SK-N-SH (cell line): ENCODE measurements at regions not wholly inside any gene's neighbourhood (a gene's known extent, or its start where the extent isn't known, plus 50 kb on each side); places are given as distances from the start of the nearest gene placed in this dataset.
A peak's percentile ranks its signal among the peaks of the same experiment; 100 is the strongest.

ENCODE experiments used
- CTCF ChIA-PET: fragments of 300-600, 350-600 bp; formaldehyde crosslinking; extraction: SDS; loops from one replicate; lab custom pipeline; 2021; lab: Yijun Ruan, JAX
- POLR2A ChIA-PET: fragments of 350-600 bp; sonication (Branson Sonifier 250); formaldehyde crosslinking; extraction: SDS; loops from one replicate; lab custom pipeline; 2020; ENCODE audit warnings: antibody characterized with exemption, inconsistent platforms; lab: Yijun Ruan, JAX
- DNase-seq: peaks from one replicate; pipeline ENCODE4 v3.0.0; 2012
- H2AFZ ChIP-seq: fragments of 200-600 bp; sonication (generic); 2 replicates; pipeline ENCODE4 v1.8.1; 2016; ENCODE audit warnings: antibody characterized with exemption, mild to moderate bottlenecking, low read depth
- H3F3A ChIP-seq: fragments of 200-600 bp; sonication (generic); replicated peaks from 2 replicates; pipeline ENCODE3; 2016; ENCODE audit warnings: antibody characterized with exemption, mild to moderate bottlenecking; ENCODE audit not compliant: insufficient read depth
- H3K27ac ChIP-seq, 2 experiments: fragments of 200-500 bp in 1 of 2; fragments of 200-600 bp in 1 of 2; sonication (Bioruptor generic) in 1 of 2; sonication (generic), shearing (Covaris generic) in 1 of 2; 2 replicates each; pipeline versions ENCODE4 v1.5.1 to v1.6.1; 2014 to 2016; ENCODE audit warnings: low read depth in 2 of 2, inconsistent platforms in 1 of 2, low read length in 1 of 2, mild to moderate bottlenecking in 1 of 2, mixed read lengths in 1 of 2
- H3K27me3 ChIP-seq: fragments of 200-600 bp; sonication (generic), shearing (Covaris generic); 2 replicates; pipeline ENCODE4 v1.6.1; 2016; ENCODE audit warnings: mixed run types; ENCODE audit not compliant: insufficient read depth
- H3K36me3 ChIP-seq, 2 experiments: fragments of 200-500 bp in 1 of 2; fragments of 200-600 bp in 1 of 2; sonication (Bioruptor generic) in 1 of 2; sonication (generic) in 1 of 2; replicated peaks in 1 of 2; 2 replicates each; pipeline versions ENCODE3 to v1.5.1; 2014 to 2016; ENCODE audit warnings: low read length in 1 of 2, mild to moderate bottlenecking in 1 of 2; ENCODE audit not compliant: insufficient read depth in 2 of 2, control insufficient read depth in 1 of 2
- H3K4me1 ChIP-seq, 2 experiments: fragments of 200-500 bp in 1 of 2; fragments of 200-600 bp in 1 of 2; sonication (Bioruptor generic) in 1 of 2; sonication (generic), shearing (Covaris generic) in 1 of 2; 2 replicates each; pipeline versions ENCODE4 v1.5.1 to v1.6.1; 2014 to 2016; ENCODE audit warnings: low read depth in 1 of 2, low read length in 1 of 2, mixed run types in 1 of 2; ENCODE audit not compliant: insufficient read depth in 2 of 2, control insufficient read depth in 1 of 2
- H3K4me2 ChIP-seq: fragments of 200-600 bp; sonication (generic), shearing (Covaris generic); 2 replicates; pipeline ENCODE4 v1.6.1; 2017; ENCODE audit warnings: mixed run types
- H3K4me3 ChIP-seq, 2 experiments: fragments of 200-500 bp in 1 of 2; fragments of 200-600 bp in 1 of 2; sonication (Bioruptor generic) in 1 of 2; sonication (generic), shearing (Covaris generic) in 1 of 2; 2 replicates each; pipeline versions ENCODE4 v1.5.1 to v1.8.1; 2014 to 2016; ENCODE audit warnings: low read depth in 2 of 2, inconsistent platforms in 1 of 2, low read length in 1 of 2, mild to moderate bottlenecking in 1 of 2, mixed read lengths in 1 of 2, moderate library complexity in 1 of 2
- H3K79me2 ChIP-seq: fragments of 200-600 bp; sonication (generic); 2 replicates; pipeline ENCODE4 v1.8.1; 2017; ENCODE audit warnings: mild to moderate bottlenecking; ENCODE audit not compliant: insufficient read depth
- H3K9ac ChIP-seq: fragments of 200-600 bp; sonication (generic); 2 replicates; pipeline ENCODE4 v1.6.1; 2017; ENCODE audit warnings: mixed run types
- H3K9me2 ChIP-seq: fragments of 200-600 bp; sonication (generic); 2 replicates; pipeline ENCODE4 v1.6.1; 2017; ENCODE audit warnings: mixed run types
- H3K9me3 ChIP-seq: fragments of 200-600 bp; sonication (generic); 2 replicates; pipeline ENCODE4 v1.6.1; 2017; ENCODE audit warnings: mixed run types, mild to moderate bottlenecking, moderate library complexity
- H4K20me1 ChIP-seq: fragments of 200-600 bp; sonication (generic); 2 replicates; pipeline ENCODE4 v1.6.1; 2017; ENCODE audit warnings: mild to moderate bottlenecking, mixed run types; ENCODE audit not compliant: insufficient read depth
- ELF1 ChIP-seq: IDR thresholded peaks from 2 replicates; pipeline ENCODE4 v1.4.0; 2012
- FOXJ3 ChIP-seq: sonication (generic); formaldehyde crosslinking; IDR thresholded peaks from 2 replicates; pipeline ENCODE4 v1.5.1; 2020; ENCODE audit warnings: mild to moderate bottlenecking, missing genetic modification reagents
- GATA2 ChIP-seq: sonication (generic); formaldehyde crosslinking; IDR thresholded peaks from 2 replicates; pipeline ENCODE4 v1.5.0; 2020; ENCODE audit warnings: mild to moderate bottlenecking, missing genetic modification reagents
- NFIC ChIP-seq: IDR thresholded peaks from 2 replicates; pipeline ENCODE4 v1.4.0; 2012; ENCODE audit warnings: borderline replicate concordance
- RAD21 ChIP-seq: IDR thresholded peaks from 2 replicates; pipeline ENCODE4 v1.6.1; 2012; ENCODE audit warnings: mild to moderate bottlenecking, low read length
- RCOR1 ChIP-seq: fragments of 150-350 bp; IDR thresholded peaks from 2 replicates; pipeline ENCODE4 v1.6.1; 2017; ENCODE audit warnings: antibody characterized with exemption, low read length
- SMC3 ChIP-seq: IDR thresholded peaks from 2 replicates; pipeline ENCODE4 v1.6.1; 2012; ENCODE audit warnings: low read depth, low read length, improper control_type of control experiment
- TAF1 ChIP-seq: IDR thresholded peaks from 2 replicates; pipeline ENCODE4 v1.6.1; 2012; ENCODE audit warnings: low read depth, mild to moderate bottlenecking, low read length, moderate library complexity, borderline replicate concordance
- TCF12 ChIP-seq: IDR thresholded peaks from 2 replicates; pipeline ENCODE4 v1.4.0; 2012
- WGBS: methylation state at CpG from one replicate; pipeline ENCODE4 v1.1.6; 2017; ENCODE audit warnings: low lambda C conversion rate; 5-methylcytosine and 5-hydroxymethylcytosine counted together
- TF ChIP-seq, protein P1 (sequence below): IDR thresholded peaks from 2 replicates; pipeline ENCODE4; 2012
- TF ChIP-seq, protein P2 (sequence below): IDR thresholded peaks from 2 replicates; pipeline ENCODE4 v1.4.0; 2012; ENCODE audit warnings: low read depth
- TF ChIP-seq, protein P3 (sequence below): fragments of 200-600 bp; sonication (generic); IDR thresholded peaks from 2 replicates; pipeline ENCODE4 v1.6.1; 2017; ENCODE audit warnings: antibody characterized with exemption, mild to moderate bottlenecking, moderate library complexity

- TF ChIP-seq, protein P1, sequence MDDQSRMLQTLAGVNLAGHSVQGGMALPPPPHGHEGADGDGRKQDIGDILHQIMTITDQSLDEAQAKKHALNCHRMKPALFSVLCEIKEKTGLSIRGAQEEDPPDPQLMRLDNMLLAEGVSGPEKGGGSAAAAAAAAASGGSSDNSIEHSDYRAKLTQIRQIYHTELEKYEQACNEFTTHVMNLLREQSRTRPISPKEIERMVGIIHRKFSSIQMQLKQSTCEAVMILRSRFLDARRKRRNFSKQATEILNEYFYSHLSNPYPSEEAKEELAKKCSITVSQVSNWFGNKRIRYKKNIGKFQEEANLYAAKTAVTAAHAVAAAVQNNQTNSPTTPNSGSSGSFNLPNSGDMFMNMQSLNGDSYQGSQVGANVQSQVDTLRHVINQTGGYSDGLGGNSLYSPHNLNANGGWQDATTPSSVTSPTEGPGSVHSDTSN, result no peak
- no peak for TF ChIP-seq FOXJ3 (CRISPR knock-in tag)
- TF ChIP-seq TAF1, result no peak
- TF ChIP-seq TCF12, result no peak
- TF ChIP-seq, protein P2, sequence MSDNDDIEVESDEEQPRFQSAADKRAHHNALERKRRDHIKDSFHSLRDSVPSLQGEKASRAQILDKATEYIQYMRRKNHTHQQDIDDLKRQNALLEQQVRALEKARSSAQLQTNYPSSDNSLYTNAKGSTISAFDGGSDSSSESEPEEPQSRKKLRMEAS, result no peak
Measured at GRCh38 chr2:51807229-51807628, 775.3 kb upstream of the NRXN1 start (continued).

GRCh38 chr2:51795248-51795888 lies 763.4 kb upstream of the NRXN1 start:
- H3K4me1 ChIP-seq, result no peaks in the 10 kb centered on the region
- no peak overlapping the region for H3K4me3 ChIP-seq
- 78% methylated on average over 6 of the region's 6 CpGs for WGBS
- POLR2A ChIA-PET, result no interaction called here
- H3F3A ChIP-seq, result no peaks in the 10 kb centered on the region
- H4K20me1 ChIP-seq, result no peaks in the 10 kb centered on the region
- H3K36me3 ChIP-seq, result no peaks in the 10 kb centered on the region
- DNase-seq, result peak; percentile 27
- CTCF ChIA-PET, result interaction anchor here (0.7 to 3.5 kb wide), 16 partner anchors 10 to 1267 kb away, joined by 3 to 18 read pairs (median 4); no protein-coding TSS in a partner anchor
- no peaks in the 10 kb centered on the region for H3K9me2 ChIP-seq
- H3K79me2 ChIP-seq, result no peaks in the 10 kb centered on the region
- no peak overlapping the region for H3K4me2 ChIP-seq
- no peak overlapping the region for H3K27ac ChIP-seq
- no peaks in the 10 kb centered on the region for H3K27me3 ChIP-seq
- no peak overlapping the region for H3K9ac ChIP-seq
- H3K9me3 ChIP-seq, result no peaks in the 10 kb centered on the region
- TF ChIP-seq TCF12, result no peak
- TF ChIP-seq NFIC, result no peak
- peak; percentile 44; the same call in 1 of the 2 replicates for TF ChIP-seq SMC3
- peak; percentile 51 for TF ChIP-seq RAD21
- TF ChIP-seq, protein P3, sequence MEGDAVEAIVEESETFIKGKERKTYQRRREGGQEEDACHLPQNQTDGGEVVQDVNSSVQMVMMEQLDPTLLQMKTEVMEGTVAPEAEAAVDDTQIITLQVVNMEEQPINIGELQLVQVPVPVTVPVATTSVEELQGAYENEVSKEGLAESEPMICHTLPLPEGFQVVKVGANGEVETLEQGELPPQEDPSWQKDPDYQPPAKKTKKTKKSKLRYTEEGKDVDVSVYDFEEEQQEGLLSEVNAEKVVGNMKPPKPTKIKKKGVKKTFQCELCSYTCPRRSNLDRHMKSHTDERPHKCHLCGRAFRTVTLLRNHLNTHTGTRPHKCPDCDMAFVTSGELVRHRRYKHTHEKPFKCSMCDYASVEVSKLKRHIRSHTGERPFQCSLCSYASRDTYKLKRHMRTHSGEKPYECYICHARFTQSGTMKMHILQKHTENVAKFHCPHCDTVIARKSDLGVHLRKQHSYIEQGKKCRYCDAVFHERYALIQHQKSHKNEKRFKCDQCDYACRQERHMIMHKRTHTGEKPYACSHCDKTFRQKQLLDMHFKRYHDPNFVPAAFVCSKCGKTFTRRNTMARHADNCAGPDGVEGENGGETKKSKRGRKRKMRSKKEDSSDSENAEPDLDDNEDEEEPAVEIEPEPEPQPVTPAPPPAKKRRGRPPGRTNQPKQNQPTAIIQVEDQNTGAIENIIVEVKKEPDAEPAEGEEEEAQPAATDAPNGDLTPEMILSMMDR, result peak; percentile 43
- TF ChIP-seq, all 33 proteins: peak for 3
- H2AFZ ChIP-seq, result no peak overlapping the region

DNA sequence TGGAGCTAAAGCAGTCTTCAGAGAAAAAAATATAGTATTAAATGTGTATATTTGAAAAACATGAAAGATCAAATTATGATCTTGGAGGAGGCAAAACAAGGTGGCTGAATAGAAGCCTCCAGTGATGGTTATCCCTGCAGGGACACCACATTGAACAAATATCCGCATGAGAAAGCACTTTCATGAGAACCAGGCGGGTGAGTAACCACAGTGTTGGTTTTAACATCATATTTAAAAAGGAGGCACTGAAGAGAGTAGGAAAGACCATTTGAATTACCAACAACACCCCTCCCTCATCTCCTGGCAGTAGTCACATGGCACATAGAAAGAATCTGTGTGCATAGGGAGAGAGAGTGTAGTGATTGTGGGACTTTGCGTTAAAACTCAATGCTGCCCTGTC lies 759.6 kb upstream of the NRXN1 start:
- POLR2A ChIA-PET, result no interaction called here
- WGBS, result 78% methylated on average over 3 of the region's 3 CpGs

More for the DNA sequence above, 759.6 kb upstream of the NRXN1 start:
- H3K27me3 ChIP-seq, result no peaks in the 10 kb centered on the region
- no peaks in the 10 kb centered on the region for H3F3A ChIP-seq
- H3K4me1 ChIP-seq, result no peaks in the 10 kb centered on the region
- TF ChIP-seq GATA2 (CRISPR knock-in tag) (no peak), ELF1 (no peak), RCOR1 (no peak)
- H3K9ac ChIP-seq, result no peak overlapping the region
- H3K9me2 ChIP-seq, result no peaks in the 10 kb centered on the region
- H3K36me3 ChIP-seq, result no peaks in the 10 kb centered on the region
- CTCF ChIA-PET, result no interaction called here
- H4K20me1 ChIP-seq, result no peaks in the 10 kb centered on the region
- no peak overlapping the region for H3K27ac ChIP-seq
- H3K9me3 ChIP-seq, result no peaks in the 10 kb centered on the region; the same call in 1 of the 2 replicates
- no peak overlapping the region for H2AFZ ChIP-seq
- no peaks in the 10 kb centered on the region for H3K79me2 ChIP-seq
- no peak overlapping the region for H3K4me2 ChIP-seq
- DNase-seq, result no peak
- H3K4me3 ChIP-seq, result no peak overlapping the region
